Renal cortical epithelial cell (primary cell): ENCODE measurements at regions not wholly inside any gene's neighbourhood (a gene's known extent, or its start where the extent isn't known, plus 50 kb on each side); places are given as distances from the start of the nearest gene placed in this dataset.

Source experiments
- DNase-seq: peaks from one replicate; pipeline ENCODE4 v3.0.0-alpha.2; 2011; ENCODE audit warnings: low read depth

- DNase-seq = peak; percentile 54
Observed at GRCh38 chr9:16197578-16198370, 644.9 kb downstream of the CCDC171 start.

- no peak for DNase-seq
Observed at GRCh38 chr9:16198996-16199395, 646.2 kb downstream of the CCDC171 start.

GRCh38 chr9:16202221-16202620, 649.4 kb downstream of the CCDC171 start:
- DNase-seq = peak; percentile 47

GRCh38 chr9:16202914-16203728, 650.3 kb downstream of the CCDC171 start:
- peak; percentile 96 for DNase-seq

- DNase-seq = no peak
Observed at GRCh38 chr9:16203729-16204573, 651.1 kb downstream of the CCDC171 start.

- DNase-seq = no peak
Observed at GRCh38 chr9:16205455-16205854, 652.6 kb downstream of the CCDC171 start.

GRCh38 chr9:16206518-16206917, 653.7 kb downstream of the CCDC171 start:
- peak; percentile 40 for DNase-seq

GRCh38 chr9:16207161-16207560, 654.3 kb downstream of the CCDC171 start:
- DNase-seq = peak; percentile 27

- DNase-seq = no peak
Observed at GRCh38 chr9:16210440-16210839, 657.6 kb downstream of the CCDC171 start.

GRCh38 chr9:16211946-16212345, 658.5 kb downstream of the BNC2 start:
- no peak for DNase-seq

GRCh38 chr9:16213781-16214515, 656.5 kb downstream of the BNC2 start:
- DNase-seq = peak; percentile 40

- no peak for DNase-seq
Observed at GRCh38 chr9:16214677-16215352, 655.7 kb downstream of the BNC2 start.

GRCh38 chr9:16215353-16215680, 655.2 kb downstream of the BNC2 start:
- DNase-seq = no peak

- DNase-seq = no peak
Observed at GRCh38 chr9:16217943-16218701, 652.3 kb downstream of the BNC2 start.

- DNase-seq = no peak
Observed at GRCh38 chr9:16221366-16221765, 649.1 kb downstream of the BNC2 start.

- no peak for DNase-seq
Observed at GRCh38 chr9:16221822-16222547, 648.5 kb downstream of the BNC2 start.

- DNase-seq = peak; percentile 49
Observed at GRCh38 chr9:16223074-16223871, 647.2 kb downstream of the BNC2 start.

- DNase-seq = no peak
Observed at GRCh38 chr9:16230731-16231130, 639.7 kb downstream of the BNC2 start.

- peak; percentile 66 for DNase-seq
Observed at GRCh38 chr9:16236311-16236710, 634.2 kb downstream of the BNC2 start.
